Ishikawa (cell line): ENCODE measurements at regions not wholly inside any gene's neighbourhood (a gene's known extent, or its start where the extent isn't known, plus 50 kb on each side); places are given as distances from the start of the nearest gene placed in this dataset.

Experiments used
- CEBPB ChIP-seq: IDR thresholded peaks from 2 replicates; pipeline ENCODE4 v1.6.1; 2012
- CREB1 ChIP-seq: IDR thresholded peaks from 2 replicates; pipeline ENCODE4 v1.6.1; 2012; ENCODE audit warnings: low read depth
- EGR1 ChIP-seq: IDR thresholded peaks from 2 replicates; pipeline ENCODE4 v1.6.1; 2012
- EP300 ChIP-seq: IDR thresholded peaks from 2 replicates; pipeline ENCODE4 v1.6.1; 2012; ENCODE audit warnings: borderline replicate concordance
- FOXM1 ChIP-seq: IDR thresholded peaks from 2 replicates; pipeline ENCODE4 v1.6.1; 2012; ENCODE audit warnings: low read depth, borderline replicate concordance
- NFIC ChIP-seq: IDR thresholded peaks from 2 replicates; pipeline ENCODE4 v1.6.1; 2012
- RAD21 ChIP-seq: IDR thresholded peaks from 2 replicates; pipeline ENCODE4 v1.6.1; 2012; ENCODE audit warnings: low read depth
- TAF1 ChIP-seq: IDR thresholded peaks from 2 replicates; pipeline ENCODE4 v1.6.1; 2012; ENCODE audit warnings: low read depth, mild to moderate bottlenecking
- TCF12 ChIP-seq: IDR thresholded peaks from 2 replicates; pipeline ENCODE4 v1.6.1; 2012; ENCODE audit warnings: low read depth
- TEAD4 ChIP-seq: IDR thresholded peaks from 2 replicates; pipeline ENCODE4 v1.6.1; 2012
- YY1 ChIP-seq: IDR thresholded peaks from 2 replicates; pipeline ENCODE4 v1.6.1; 2012; ENCODE audit warnings: low read depth
- ZBTB7A ChIP-seq: IDR thresholded peaks from 2 replicates; pipeline ENCODE4 v1.6.1; 2012; ENCODE audit warnings: low read depth
- TF ChIP-seq, protein P1 (sequence below): IDR thresholded peaks from 2 replicates; pipeline ENCODE4 v1.6.1; 2012; ENCODE audit warnings: low read depth, mild to moderate bottlenecking
- TF ChIP-seq, protein P2 (sequence below): IDR thresholded peaks from 2 replicates; pipeline ENCODE4 v1.6.1; 2012
- TF ChIP-seq, protein P3 (sequence below): IDR thresholded peaks from 2 replicates; pipeline ENCODE4 v1.6.1; 2012

DNA sequence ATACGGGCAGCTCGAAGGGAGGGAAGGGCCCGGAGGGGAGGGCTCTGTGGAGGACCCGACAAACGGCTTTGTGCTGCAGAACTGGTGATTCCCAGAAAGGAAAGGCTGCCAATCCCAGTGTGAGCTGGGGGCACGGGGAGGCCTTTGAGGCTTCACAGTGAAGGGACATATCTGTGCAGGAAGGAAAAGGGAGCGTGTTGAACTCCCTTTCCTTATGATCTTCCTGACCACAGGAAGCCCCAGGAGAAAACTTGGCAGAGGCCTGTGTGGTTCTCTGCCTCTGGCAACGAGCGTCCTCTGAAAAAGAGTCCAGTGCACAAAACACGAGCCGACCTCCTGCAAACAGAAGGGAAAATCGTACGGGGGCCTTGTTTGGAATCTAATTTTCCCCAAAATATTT is 683.5 kb upstream of the SALL3 start:
- TF ChIP-seq CREB1, result no peak
- TF ChIP-seq, protein P1, sequence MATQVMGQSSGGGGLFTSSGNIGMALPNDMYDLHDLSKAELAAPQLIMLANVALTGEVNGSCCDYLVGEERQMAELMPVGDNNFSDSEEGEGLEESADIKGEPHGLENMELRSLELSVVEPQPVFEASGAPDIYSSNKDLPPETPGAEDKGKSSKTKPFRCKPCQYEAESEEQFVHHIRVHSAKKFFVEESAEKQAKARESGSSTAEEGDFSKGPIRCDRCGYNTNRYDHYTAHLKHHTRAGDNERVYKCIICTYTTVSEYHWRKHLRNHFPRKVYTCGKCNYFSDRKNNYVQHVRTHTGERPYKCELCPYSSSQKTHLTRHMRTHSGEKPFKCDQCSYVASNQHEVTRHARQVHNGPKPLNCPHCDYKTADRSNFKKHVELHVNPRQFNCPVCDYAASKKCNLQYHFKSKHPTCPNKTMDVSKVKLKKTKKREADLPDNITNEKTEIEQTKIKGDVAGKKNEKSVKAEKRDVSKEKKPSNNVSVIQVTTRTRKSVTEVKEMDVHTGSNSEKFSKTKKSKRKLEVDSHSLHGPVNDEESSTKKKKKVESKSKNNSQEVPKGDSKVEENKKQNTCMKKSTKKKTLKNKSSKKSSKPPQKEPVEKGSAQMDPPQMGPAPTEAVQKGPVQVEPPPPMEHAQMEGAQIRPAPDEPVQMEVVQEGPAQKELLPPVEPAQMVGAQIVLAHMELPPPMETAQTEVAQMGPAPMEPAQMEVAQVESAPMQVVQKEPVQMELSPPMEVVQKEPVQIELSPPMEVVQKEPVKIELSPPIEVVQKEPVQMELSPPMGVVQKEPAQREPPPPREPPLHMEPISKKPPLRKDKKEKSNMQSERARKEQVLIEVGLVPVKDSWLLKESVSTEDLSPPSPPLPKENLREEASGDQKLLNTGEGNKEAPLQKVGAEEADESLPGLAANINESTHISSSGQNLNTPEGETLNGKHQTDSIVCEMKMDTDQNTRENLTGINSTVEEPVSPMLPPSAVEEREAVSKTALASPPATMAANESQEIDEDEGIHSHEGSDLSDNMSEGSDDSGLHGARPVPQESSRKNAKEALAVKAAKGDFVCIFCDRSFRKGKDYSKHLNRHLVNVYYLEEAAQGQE, result no peak
- TF ChIP-seq, protein P2, sequence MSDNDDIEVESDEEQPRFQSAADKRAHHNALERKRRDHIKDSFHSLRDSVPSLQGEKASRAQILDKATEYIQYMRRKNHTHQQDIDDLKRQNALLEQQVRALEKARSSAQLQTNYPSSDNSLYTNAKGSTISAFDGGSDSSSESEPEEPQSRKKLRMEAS, result no peak
- no peak for TF ChIP-seq TCF12
- no peak for TF ChIP-seq EP300
- no peak for TF ChIP-seq YY1
- no peak for TF ChIP-seq FOXM1
- no peak for TF ChIP-seq TEAD4
- no peak for TF ChIP-seq CEBPB
- no peak for TF ChIP-seq ZBTB7A
- TF ChIP-seq TAF1, result no peak
- no peak for TF ChIP-seq NFIC
- TF ChIP-seq, protein P3, sequence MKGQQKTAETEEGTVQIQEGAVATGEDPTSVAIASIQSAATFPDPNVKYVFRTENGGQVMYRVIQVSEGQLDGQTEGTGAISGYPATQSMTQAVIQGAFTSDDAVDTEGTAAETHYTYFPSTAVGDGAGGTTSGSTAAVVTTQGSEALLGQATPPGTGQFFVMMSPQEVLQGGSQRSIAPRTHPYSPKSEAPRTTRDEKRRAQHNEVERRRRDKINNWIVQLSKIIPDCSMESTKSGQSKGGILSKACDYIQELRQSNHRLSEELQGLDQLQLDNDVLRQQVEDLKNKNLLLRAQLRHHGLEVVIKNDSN, result no peak
- no peak for TF ChIP-seq RAD21

DNA sequence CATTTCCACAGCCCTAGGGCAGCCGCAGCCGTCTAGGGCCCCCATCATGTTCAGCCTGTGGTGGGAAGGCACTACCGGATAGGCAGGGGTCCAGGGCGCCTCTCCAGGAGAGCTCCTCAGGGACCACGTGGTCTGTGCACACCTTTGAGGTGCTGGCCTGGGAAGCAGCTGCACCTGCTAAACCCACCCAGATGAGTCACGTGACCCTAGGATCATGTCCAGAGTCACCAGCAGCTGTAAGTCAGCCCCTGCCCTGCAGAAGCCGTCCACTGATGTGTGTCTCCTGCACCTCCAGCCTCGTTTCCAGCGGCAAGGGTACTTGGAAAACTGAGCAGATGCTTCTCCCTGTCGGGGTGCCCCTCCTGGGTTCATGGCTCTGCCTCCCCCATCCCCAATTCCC is 682.6 kb upstream of the SALL3 start:
- no peak for TF ChIP-seq NFIC
- TF ChIP-seq, protein P1, result no peak
- TF ChIP-seq, protein P3, result no peak

DNA sequence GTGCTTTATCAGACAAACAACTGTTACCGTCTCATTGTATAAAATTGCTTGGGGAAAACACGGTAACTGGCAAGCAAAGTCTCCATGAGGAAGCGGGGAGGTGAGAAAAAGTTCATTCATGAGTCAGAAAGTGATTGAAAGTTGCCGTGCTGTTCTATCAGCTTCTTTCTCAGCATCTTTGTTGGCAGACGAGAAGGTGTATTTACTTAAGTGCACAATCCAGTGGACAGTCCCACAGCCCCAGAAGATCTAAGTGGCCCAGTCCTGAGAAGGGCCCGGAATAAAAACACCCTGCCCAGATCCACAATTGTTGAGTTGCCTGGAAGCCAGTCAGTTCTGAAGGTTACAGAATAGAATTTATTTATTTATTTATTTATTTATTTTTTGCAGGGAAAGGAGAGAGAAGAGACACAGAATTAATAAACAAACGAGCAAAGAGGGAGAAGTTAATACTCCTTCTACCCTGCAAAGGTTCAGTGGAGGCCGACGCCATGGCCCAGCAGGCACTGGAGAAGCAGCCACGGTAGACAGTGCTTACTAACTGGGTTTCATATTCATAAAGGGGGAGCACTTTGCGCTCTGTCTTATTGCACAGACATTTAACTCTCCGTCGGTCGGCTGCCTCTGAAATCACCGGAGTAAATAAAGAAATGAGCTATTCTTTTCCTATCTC is 676.0 kb upstream of the SALL3 start:
- TF ChIP-seq, protein P3, result no peak
- no peak for TF ChIP-seq FOXM1

DNA sequence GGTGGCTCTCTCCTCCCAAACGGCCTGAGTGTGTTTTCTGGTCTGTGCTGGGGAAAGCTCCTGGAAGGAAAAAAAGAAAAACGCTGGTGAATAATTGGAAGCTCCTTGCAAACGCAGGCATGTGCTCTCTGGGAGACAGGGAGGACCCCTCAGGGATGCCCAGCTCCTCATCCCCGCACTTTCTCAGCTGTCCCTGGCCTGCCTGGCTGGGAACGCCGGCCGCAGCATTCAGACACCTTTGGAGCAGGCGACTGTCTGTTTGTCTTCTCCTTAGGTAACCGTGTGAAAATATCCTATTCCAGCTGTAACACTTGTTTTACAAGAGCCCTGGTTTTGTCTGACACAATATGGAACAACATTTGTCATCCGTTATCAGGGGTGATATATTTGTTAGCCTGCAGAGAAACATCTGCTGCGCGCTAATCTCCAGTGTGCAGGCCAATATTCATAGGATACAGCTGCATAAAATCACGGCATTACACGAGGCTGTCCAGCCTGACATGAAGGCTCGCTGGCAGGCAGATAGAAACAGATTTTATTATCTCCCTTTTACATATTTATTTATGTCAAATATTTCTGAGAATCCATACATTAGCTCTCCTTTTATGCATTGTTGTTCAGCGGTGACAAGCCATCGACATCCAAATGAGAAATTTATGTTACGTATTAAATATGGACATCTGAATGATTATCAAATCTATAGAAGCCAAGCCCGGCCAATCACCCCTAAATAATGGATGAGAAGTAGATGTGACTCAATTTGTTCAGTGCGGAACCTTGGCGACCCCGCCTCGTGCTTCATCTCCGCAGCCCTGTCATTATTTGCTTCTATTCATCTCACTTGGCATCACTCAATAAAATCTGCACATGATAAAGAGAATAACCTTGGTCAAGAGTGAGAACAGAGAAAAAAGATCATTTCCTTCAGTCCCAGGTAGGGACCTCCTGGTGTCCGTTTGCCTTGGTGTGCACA is 675.1 kb upstream of the SALL3 start:
- TF ChIP-seq FOXM1 (no peak), TEAD4 (no peak), YY1 (no peak), CEBPB (no peak), EGR1 (no peak), EP300 (no peak), ZBTB7A (no peak), RAD21 (no peak), NFIC (no peak), TCF12 (no peak), TAF1 (no peak), CREB1 (no peak)
- TF ChIP-seq, protein P3, result no peak

DNA sequence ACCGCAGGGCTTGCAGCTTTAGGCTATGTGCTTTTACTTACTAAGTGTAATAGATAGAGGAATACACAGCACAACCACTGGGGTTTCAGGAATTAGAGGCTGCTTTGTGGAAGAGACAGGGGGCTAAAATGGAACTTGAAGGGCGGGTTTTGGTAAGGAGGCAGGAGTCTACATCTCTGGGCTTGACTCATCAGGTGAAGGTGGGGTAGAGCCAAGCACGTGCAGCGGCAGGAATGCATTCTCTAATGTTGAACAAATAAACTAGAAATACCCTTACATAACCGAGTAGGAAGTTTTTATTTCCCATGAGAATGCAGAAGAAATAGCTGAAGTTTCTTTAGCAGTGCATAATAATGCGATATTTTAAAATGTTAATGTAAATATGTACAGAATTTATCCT is 673.8 kb upstream of the SALL3 start:
- TF ChIP-seq NFIC, result no peak
- no peak for TF ChIP-seq EGR1
- TF ChIP-seq EP300, result no peak
- no peak for TF ChIP-seq CREB1
- TF ChIP-seq, protein P3, result no peak
- no peak for TF ChIP-seq RAD21
- no peak for TF ChIP-seq CEBPB
- TF ChIP-seq, protein P1, result no peak
- no peak for TF ChIP-seq TEAD4
